Stimulated activated CD4-positive, alpha-beta T cell treated with anti-CD3 and anti-CD28 coated beads, Interleukin-12 subunit alpha, Interleukin-12 subunit beta, amount 100 ng/mL, for 48 hours (primary cell): ENCODE measurements at regions not wholly inside any gene's neighbourhood (a gene's known extent, or its start where the extent isn't known, plus 50 kb on each side); places are given as distances from the start of the nearest gene placed in this dataset.

Source experiments
- DNase-seq, 3 donors: peaks; one replicate each; pipeline ENCODE4 v3.0.0-alpha.2; 2020; ENCODE audit warnings: low read depth in 2 of 3, low spot score in 1 of 3

GRCh38 chr11:92423115-92424034, 198.8 kb downstream of the FAT3 start:
- DNase-seq = no peak

GRCh38 chr11:92424281-92424680, 199.7 kb downstream of the FAT3 start:
- no peak for DNase-seq

GRCh38 chr11:92425127-92425526, 200.5 kb downstream of the FAT3 start:
- DNase-seq = no peak

- DNase-seq = no peak
Observed at GRCh38 chr11:92432515-92432914, 207.9 kb downstream of the FAT3 start.

DNA sequence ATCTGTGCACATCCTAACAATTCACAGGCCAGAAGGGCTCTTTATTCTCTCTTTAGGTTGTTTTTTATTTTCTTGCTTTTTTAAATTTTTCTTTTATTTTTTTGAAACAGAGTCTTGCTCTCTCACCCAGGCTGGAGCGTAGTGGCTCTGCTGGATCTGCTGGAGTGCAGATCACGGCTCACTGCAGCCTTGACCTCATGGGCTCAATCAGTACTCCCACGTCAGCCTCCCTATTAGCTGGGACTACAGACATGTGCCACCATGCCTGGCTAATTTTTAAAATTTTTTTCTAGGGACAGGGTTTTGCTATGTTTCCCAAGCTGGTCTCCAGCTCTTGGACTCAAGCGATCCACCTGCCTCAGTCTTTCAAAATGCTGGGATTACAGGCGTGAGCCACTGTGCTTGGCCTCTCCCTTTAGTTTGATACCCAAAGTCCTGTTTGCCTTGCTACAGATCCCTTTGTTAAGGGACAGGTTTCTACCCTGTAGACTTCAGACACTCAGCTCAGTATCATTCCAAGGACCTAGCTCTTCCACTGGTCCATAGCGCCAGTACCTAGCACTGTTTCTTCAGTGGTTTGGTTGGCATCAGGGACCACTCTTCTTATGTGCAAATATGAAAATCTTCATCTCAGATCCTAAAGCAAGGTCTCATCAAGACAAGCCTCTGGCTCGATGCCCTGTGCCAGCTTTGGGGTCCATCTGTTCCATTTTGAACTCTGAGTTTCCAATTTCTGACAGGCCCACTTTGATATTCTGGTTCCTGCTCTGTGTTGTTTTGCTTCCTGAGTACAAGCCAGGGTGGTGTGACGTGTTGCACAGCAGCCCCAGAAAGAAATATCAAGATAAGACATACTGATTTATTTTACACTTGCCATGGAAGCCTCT, 211.7 kb downstream of the FAT3 start:
- no peak for DNase-seq

GRCh38 chr11:92439133-92439532, 214.5 kb downstream of the FAT3 start:
- no peak for DNase-seq

DNA sequence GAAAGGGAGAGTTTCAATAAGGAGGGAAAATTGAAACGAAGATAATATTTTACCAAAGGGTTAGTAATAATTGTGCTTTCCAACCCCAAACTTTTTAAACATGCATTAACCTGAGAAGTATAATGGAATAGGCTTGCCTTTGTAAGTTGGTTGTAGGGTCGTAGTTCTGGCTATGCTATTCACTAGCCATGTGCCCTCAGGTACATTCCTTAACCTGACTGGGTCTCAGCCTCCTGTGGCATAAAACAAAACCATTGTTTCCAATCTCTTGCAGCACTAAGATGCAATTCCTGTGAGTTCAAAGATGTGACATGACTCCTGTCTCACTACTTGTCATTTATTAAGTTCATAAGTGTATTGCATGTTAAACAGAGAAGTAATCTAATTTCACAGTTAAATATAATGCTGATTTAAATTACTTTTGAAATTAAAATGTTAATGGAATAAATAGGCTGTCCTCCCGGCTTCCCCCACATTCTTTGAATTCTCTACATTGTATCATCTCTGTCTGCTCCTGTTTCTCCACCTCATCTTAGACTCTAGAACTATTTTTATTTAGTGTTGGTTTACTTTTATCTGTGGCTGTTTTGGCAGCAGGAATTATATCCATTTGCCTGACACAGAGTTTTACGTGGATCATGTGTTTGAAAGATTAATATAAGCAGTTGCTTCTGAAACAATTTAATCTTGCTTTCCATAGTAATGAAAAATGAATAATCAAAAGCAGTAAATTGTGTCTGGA, 216.3 kb downstream of the FAT3 start:
- no peak for DNase-seq

- DNase-seq = no peak
Observed at GRCh38 chr11:92441443-92441726, 216.8 kb downstream of the FAT3 start.

DNA sequence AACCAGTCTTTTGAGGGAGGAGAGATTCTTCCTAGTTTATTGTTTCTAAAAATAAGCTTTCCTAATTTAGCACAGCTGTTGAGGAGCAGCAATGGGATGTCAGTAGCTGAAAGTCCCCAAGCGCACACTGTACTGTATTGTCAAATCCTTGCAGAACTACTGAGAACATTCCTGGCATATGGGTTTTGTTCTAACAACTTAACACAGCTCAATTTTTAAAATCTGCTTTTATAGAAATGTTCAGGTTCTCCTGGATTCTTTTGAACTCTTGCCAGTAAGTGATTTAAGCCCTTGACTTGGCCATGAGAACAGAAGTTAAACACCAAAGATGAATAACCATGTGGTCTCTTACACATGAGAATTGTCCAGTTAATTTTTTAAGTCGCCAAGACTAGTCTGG, 218.6 kb downstream of the FAT3 start:
- DNase-seq = no peak

GRCh38 chr11:92447586-92447985, 223.0 kb downstream of the FAT3 start:
- DNase-seq = no peak

- DNase-seq = no peak
Observed at GRCh38 chr11:92449222-92449621, 224.6 kb downstream of the FAT3 start.

- DNase-seq = no peak
Observed at GRCh38 chr11:92449780-92450179, 225.2 kb downstream of the FAT3 start.

- no peak for DNase-seq
Observed at GRCh38 chr11:92451063-92451462, 226.4 kb downstream of the FAT3 start.

GRCh38 chr11:92453055-92453454, 228.4 kb downstream of the FAT3 start:
- DNase-seq = no peak

GRCh38 chr11:92455210-92455790, 230.7 kb downstream of the FAT3 start:
- DNase-seq = no peak

DNA sequence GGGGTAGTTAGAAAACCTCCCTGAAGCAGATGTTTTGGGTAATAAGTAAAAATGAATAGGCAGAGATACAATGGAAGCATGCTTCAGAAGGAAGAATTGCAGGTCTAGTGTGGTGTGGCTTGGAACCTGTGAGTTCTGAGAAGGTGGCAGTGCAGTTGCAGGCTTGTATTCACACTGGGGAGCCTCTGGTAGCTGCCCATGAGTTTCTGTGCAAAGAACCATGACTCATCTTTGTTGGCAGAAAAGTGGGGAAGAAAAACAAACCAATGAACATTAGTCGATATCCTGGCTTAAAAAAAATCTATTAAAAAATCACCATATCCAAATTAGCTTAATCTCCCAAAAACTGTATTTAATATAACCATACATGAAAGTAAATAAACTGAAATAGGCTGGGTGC, 232.6 kb downstream of the FAT3 start:
- DNase-seq = no peak

DNA sequence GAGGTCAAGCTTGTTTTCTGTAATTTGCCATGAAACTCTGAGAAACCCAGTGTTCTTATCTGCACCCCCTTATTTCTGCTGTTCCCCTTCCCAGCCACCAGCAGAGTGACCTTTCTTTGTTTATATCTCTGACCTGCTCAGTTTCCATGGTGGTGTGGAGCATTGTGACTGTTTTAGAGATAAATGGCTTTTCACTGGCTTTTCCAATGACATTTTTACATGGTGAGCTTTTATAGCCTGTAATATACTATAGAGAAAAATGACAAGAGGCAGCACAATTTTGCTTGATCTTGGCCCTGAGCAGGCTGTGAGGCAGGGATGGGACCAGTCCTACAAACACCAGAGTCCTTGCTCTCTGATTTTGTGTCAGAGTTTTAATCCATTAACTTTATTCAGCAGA, 233.9 kb downstream of the FAT3 start:
- DNase-seq = no peak

- DNase-seq = no peak
Observed at GRCh38 chr11:92460213-92460612, 235.6 kb downstream of the FAT3 start.

DNA sequence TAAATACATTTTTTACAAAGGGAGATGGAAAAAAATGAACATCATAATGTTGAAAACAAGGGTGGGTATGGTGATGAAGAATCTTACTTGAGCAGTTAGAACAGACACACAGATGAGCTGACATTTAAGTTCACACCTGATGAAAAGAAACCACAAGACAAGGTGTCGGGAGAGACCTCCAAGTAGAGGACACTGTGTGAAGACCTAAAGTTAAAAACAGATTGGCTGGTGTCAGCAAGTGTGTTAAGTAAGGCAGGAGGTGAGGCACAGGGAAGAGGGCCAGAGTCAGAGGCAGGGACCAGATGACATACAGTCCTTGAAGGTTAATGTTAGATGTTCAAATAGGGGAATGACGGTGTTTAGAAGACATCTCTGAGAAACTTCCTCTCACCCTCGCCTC, 236.8 kb downstream of the FAT3 start:
- no peak for DNase-seq

DNA sequence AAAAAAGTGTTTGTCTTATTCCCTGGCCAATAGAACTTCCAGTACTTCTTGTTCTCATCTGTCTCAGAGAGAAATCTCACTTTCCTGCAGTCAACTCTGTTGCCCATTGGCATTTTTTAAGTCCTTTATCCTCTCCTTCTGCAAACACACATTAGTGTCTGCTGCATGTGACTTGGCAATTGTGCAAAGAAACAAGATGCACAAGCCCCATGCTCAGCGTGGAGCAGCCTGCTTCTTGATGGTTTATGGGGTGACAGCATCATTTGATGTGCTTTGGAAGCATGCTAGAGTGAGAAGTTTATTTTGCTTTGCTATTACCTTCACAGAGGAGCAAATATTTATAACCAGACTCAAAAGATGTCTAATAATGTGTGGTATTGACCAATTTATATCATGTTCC, 238.2 kb downstream of the FAT3 start:
- DNase-seq = no peak

DNA sequence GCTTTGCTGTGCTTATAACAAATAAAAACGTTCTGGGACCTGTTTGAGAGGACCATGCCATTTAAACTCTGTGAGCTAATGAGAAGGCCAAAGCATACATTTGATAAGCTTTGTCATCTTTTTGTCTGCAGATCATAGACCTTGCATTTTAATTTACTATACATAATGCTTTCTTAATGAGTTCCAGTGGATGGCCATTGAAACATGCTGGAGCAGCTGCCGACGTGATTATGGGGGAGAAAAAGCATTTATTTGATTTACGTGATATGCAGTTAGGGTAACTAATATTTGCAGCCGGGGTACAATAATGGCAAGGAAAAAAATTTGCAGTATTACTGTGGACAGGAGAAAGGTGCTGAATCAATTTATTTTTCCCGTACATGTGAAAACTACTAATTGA, 240.2 kb downstream of the FAT3 start:
- no peak for DNase-seq
